Brain microvascular endothelial cell (primary cell): ENCODE measurements at regions not wholly inside any gene's neighbourhood (a gene's known extent, or its start where the extent isn't known, plus 50 kb on each side); places are given as distances from the start of the nearest gene placed in this dataset.

Experiments
- DNase-seq: peaks from one replicate; pipeline ENCODE4 v3.0.0-alpha.2; 2020
- H3K27ac ChIP-seq: fragments of 250-450 bp; sonication (Bioruptor Pico); 2 replicates; pipeline ENCODE4 v1.5.1; 2020; ENCODE audit warnings: mild to moderate bottlenecking, moderate library complexity
- H3K27me3 ChIP-seq: fragments of 250-450 bp; sonication (Bioruptor Pico); replicated peaks from 2 replicates; pipeline ENCODE4 v1.5.1; 2020; ENCODE audit warnings: mild to moderate bottlenecking
- H3K36me3 ChIP-seq: fragments of 250-450 bp; sonication (Bioruptor Pico); replicated peaks from 2 replicates; pipeline ENCODE4 v1.5.1; 2020; ENCODE audit warnings: mild to moderate bottlenecking
- H3K4me3 ChIP-seq: 2 replicates; pipeline ENCODE4 v1.5.1; 2011; ENCODE audit warnings: low read depth, mild to moderate bottlenecking, control low read depth, low read length, moderate library complexity
- CTCF ChIP-seq: IDR thresholded peaks from 2 replicates; pipeline ENCODE4 v1.5.1; 2011; ENCODE audit warnings: low read depth, mild to moderate bottlenecking, moderate library complexity, low read length, control low read depth, inconsistent platforms; ENCODE audit errors: missing control alignments
- in situ Hi-C: cut with HindIII; loops from 2 replicates; pipeline ENCODE4 v1.10.0; 2017; ENCODE audit warnings: low sequenced_read_pairs, low pct_ligation_motif_present

DNA sequence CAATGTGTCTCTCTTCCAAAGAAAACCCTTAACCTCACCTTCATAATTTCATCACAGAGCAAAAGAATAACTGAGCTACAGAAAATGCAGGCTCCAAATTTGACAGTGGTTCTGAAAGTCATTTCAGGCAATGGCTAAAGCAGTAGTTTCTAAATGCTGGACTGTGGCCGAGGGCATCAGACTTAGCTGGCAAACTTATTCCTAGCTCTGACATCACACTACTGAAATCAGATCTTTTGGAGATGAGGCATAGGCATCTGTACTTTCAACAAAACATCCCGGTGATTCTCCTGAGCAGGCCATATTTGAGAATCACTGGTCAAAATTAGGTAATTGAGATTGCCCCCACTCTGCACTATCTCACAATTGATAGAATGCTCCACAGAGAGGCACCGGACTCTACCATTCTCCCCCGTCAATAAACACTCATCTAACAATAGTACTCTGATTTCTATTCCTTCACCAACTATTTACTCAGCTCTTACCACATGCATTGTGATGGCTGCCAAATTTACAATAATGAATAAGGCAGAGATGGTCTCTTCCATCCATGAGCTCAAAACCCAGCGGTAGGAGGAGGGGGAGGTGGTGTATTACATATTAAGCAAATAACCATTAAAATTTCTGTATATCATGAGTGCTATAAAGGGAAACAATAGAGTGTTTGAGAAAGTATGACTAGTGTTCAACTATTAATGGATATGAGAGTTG is 57.3 kb upstream of the SPRED1 start:
- in situ Hi-C loops = no loop called here
- no peaks in the 10 kb centered on the region for H3K27me3 ChIP-seq
- no peak overlapping the region for H3K27ac ChIP-seq
- no peaks in the 10 kb centered on the region for H3K36me3 ChIP-seq
- TF ChIP-seq CTCF = no peak
- DNase-seq = no peak
- H3K4me3 ChIP-seq = no peak overlapping the region

DNA sequence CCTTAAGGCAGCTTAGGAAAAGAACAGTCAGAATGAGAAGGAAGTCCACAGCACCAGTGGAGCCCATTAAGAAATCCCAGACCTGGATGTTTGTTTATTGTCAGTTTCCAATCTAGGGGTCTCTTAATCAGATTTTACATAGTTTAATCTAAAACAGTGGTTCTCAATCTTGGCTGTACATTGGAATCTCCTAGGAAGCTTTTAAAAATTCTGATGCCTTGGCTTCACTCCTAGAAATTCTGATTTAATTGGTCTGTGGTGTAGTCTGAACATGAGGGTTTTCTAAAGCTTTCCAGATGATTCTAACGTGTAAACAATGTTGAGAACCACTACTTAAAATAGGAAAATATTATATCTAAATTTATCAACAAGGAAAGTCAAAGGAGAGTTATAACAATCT is 56.6 kb upstream of the SPRED1 start:
- no peaks in the 10 kb centered on the region for H3K27me3 ChIP-seq
- H3K27ac ChIP-seq = no peak overlapping the region
- no peak for TF ChIP-seq CTCF
- no peak overlapping the region for H3K4me3 ChIP-seq
- no peak for DNase-seq
- in situ Hi-C loops = no loop called here
- no peaks in the 10 kb centered on the region for H3K36me3 ChIP-seq

DNA sequence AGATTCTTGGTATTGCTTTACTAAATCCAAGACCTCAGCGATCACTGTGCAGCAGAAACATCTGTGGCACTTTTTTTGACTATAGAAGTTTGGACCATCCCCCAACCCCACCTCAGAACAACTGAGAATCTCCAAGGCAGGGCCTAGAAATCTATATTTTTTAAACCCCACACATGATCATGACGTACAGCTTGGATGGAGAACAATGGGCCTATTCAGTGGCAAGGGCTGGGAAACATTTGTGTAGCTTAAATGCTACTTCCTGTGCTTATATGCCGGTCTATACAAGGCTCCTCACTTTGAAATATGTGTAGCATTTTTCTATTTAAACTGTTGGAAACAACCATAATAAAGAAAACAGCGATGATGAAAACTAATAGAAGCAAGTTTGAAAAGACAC is 55.1 kb upstream of the SPRED1 start:
- H3K27me3 ChIP-seq = no peaks in the 10 kb centered on the region
- H3K4me3 ChIP-seq = no peak overlapping the region
- no peak for TF ChIP-seq CTCF
- no peak for DNase-seq
- no peaks in the 10 kb centered on the region for H3K36me3 ChIP-seq
- no peak overlapping the region for H3K27ac ChIP-seq
- in situ Hi-C loops = no loop called here

GRCh38 chr15:38201714-38202113 is 50.9 kb upstream of the SPRED1 start:
- in situ Hi-C loops = no loop called here
- Histone ChIP-seq H3K27me3 (no peaks in the 10 kb centered on the region), H3K27ac (peak overlapping the region; percentile 12), H3K4me3 (no peak overlapping the region), H3K36me3 (no peaks in the 10 kb centered on the region)
- DNase-seq = peak; percentile 54
- TF ChIP-seq CTCF = no peak

- no peak overlapping the region for H3K4me3 ChIP-seq
- H3K36me3 ChIP-seq = no peaks in the 10 kb centered on the region
- DNase-seq = no peak
- in situ Hi-C loops = no loop called here
- H3K27ac ChIP-seq = peak overlapping the region; percentile 12
- no peaks in the 10 kb centered on the region for H3K27me3 ChIP-seq
- TF ChIP-seq CTCF = no peak
These were observed 50.3 kb upstream of the SPRED1 start for GRCh38 chr15:38202361-38202760.
